ENCODE measurements at regions not wholly inside any gene's neighbourhood (a gene's known extent, or its start where the extent isn't known, plus 50 kb on each side); places are given as distances from the start of the nearest gene placed in this dataset.
"Not testable (repeated sequence)": the region's sequence is repeated elsewhere in the genome, so short reads cannot be mapped to it uniquely, and the experiment has no call there.

- not testable (repeated sequence) for TF ChIP-seq CTCF (conservative IDR thresholded peaks at IDR 0.05); ZFX (IDR thresholded peaks at IDR 0.05)
Measured at GRCh38 chr13:52301810-52302400, 104.1 kb downstream of the THSD1 start.
